ENCODE measurements at regions not wholly inside any gene's neighbourhood (a gene's known extent, or its start where the extent isn't known, plus 50 kb on each side); places are given as distances from the start of the nearest gene placed in this dataset.

GRCh38 chrX:525134-525533, 105.5 kb upstream of the SHOX start:
- H3K4me2 ChIP-seq (ENCODE audit: insufficient read depth in 1 of 2, low read depth in 2 of 2, low read length in 2 of 2), result no peak overlapping the region
- no peak overlapping the region for H3K14ac ChIP-seq (ENCODE audit: insufficient read length)
- H3K23ac ChIP-seq (ENCODE audit: insufficient read length), result no peak overlapping the region

More at GRCh38 chrX:525134-525533, 105.5 kb upstream of the SHOX start:
- peaks cover 0 to 3% of the 10 kb centered on the region in 2 experiments; a peak in 1 of 4 replicates for H3K9me3 ChIP-seq (ENCODE audit: insufficient read depth in 2 of 2, low read depth in 1 of 2, low read length in 1 of 2)
- H3K9ac ChIP-seq (replicated peaks in 1 of 4; ENCODE audit: extremely low read depth in 1 of 4, low read depth in 3 of 4, low read length in 3 of 4), result no peak overlapping the region
- H3K4me3 ChIP-seq (ENCODE audit: extremely low read depth in 1 of 4, insufficient read depth in 2 of 4, low read depth in 3 of 4, low read length in 4 of 4), result no peak overlapping the region
- H3K27ac ChIP-seq (ENCODE audit: low read depth, low read length), result no peak overlapping the region
- no peak overlapping the region for H2BK15ac ChIP-seq (ENCODE audit: low read length)
- ChIA-PET POLR2A (ENCODE audit: partially characterized antibody) (no interaction called here), CTCF (ENCODE audit: partially characterized antibody) (no interaction called here)
- H3K56ac ChIP-seq (replicated peaks; ENCODE audit: insufficient read length, low read depth, low read length), result no peak overlapping the region
- no peak overlapping the region for H2BK12ac ChIP-seq (ENCODE audit: low read depth, low read length)
- H2AK5ac ChIP-seq (ENCODE audit: low read depth, low read length), result no peak overlapping the region
- no peak for TF ChIP-seq EP300 (IDR thresholded peaks at IDR 0.05; ENCODE audit: borderline replicate concordance in 1 of 2, low read depth in 2 of 2, low read length in 2 of 2)
- peak; percentile 98 for TF ChIP-seq KDM1A (IDR thresholded peaks at IDR 0.05; ENCODE audit: borderline replicate concordance, low read length)
- H2BK5ac ChIP-seq (ENCODE audit: low read depth, low read length), result no peak overlapping the region
- no peak overlapping the region for H4K8ac ChIP-seq (ENCODE audit: extremely low read depth, insufficient read depth, low read length)
- no peaks in the 10 kb centered on the region for H3K27me3 ChIP-seq (replicated peaks in 1 of 4; ENCODE audit: control insufficient read depth in 3 of 4, extremely low read depth in 1 of 4, insufficient read depth in 3 of 4, low read length in 3 of 4)
- no peaks in the 10 kb centered on the region for H3K23me2 ChIP-seq (ENCODE audit: low read depth, low read length)
- peaks cover 0 to under 1% of the 10 kb centered on the region in 2 experiments for H4K20me1 ChIP-seq (replicated peaks in 1 of 2; ENCODE audit: control insufficient read depth in 1 of 2, insufficient read depth in 2 of 2, low read length in 2 of 2)
- H4K5ac ChIP-seq (ENCODE audit: insufficient read length, low read depth, low read length), result no peak overlapping the region
- no peak overlapping the region for H2BK20ac ChIP-seq (ENCODE audit: low read length)
- H3K36me3 ChIP-seq (ENCODE audit: control insufficient read depth in 2 of 4, insufficient read depth in 4 of 4, low read length in 3 of 4), result no peaks in the 10 kb centered on the region
- no peak overlapping the region for H3K18ac ChIP-seq (ENCODE audit: extremely low read depth, low read length)
- no peak overlapping the region for H2BK120ac ChIP-seq (replicated peaks; ENCODE audit: low read depth, low read length)
- no peaks in the 10 kb centered on the region for H3K79me2 ChIP-seq (ENCODE audit: control insufficient read depth in 1 of 2, insufficient read depth in 2 of 2, low read length in 2 of 2)
- no peak overlapping the region for H4K91ac ChIP-seq (replicated peaks; ENCODE audit: insufficient read length, low read length)
- H3K4ac ChIP-seq (replicated peaks; ENCODE audit: insufficient read length, low read depth, low read length), result no peak overlapping the region
- no peak for DNase-seq (ENCODE audit: low read depth in 1 of 2, low spot score in 2 of 2)
- H2AFZ ChIP-seq (ENCODE audit: low read length), result no peak overlapping the region
- 88% methylated on average over 8 of the region's 8 CpGs; no CpG with 5 or more reads in 1 of the 2 experiments for WGBS, 2 experiments (ENCODE audit: extremely low coverage in 1 of 2, insufficient coverage in 1 of 2, insufficient read length in 1 of 2, insufficient replicate concordance in 2 of 2, low coverage in 1 of 2, low lambda C conversion rate in 2 of 2, missing lambda C conversion rate in 1 of 2)
- no peaks in the 10 kb centered on the region for H3K79me1 ChIP-seq (ENCODE audit: low read depth, low read length)
- peaks cover 0 to 4% (median 1%) of the 10 kb centered on the region in 4 experiments; a peak in 2 of 7 replicates for H3K4me1 ChIP-seq (replicated peaks in 1 of 4; ENCODE audit: control insufficient read depth in 3 of 4, insufficient read depth in 4 of 4, low read length in 3 of 4)
- no peak for FAIRE-seq
